ENCODE measurements at regions not wholly inside any gene's neighbourhood (a gene's known extent, or its start where the extent isn't known, plus 50 kb on each side); places are given as distances from the start of the nearest gene placed in this dataset.

- Histone ChIP-seq H3K23ac (ENCODE audit: low read depth, low read length) (no peak overlapping the region), H3K9ac (ENCODE audit: low read depth, low read length) (no peak overlapping the region), H3K79me1 (ENCODE audit: low read depth in 1 of 2, low read length in 2 of 2) (no peaks in the 10 kb centered on the region), H2BK120ac (ENCODE audit: low read depth, low read length) (no peak overlapping the region), H3K4ac (ENCODE audit: low read depth, low read length) (no peak overlapping the region), H4K20me1 (ENCODE audit: insufficient read depth, low read length) (no peaks in the 10 kb centered on the region), H3K14ac (replicated peaks; ENCODE audit: low read depth, low read length) (no peak overlapping the region), H3K4me1 (ENCODE audit: control insufficient read depth, insufficient read depth, low read length) (no peaks in the 10 kb centered on the region), H3K56ac (ENCODE audit: extremely low read depth, insufficient read depth, low read length) (no peak overlapping the region), H2AK5ac (ENCODE audit: low read depth, low read length) (no peak overlapping the region), H3K27ac (ENCODE audit: insufficient read depth, low read length) (no peak overlapping the region), H4K5ac (ENCODE audit: low read depth, low read length) (no peak overlapping the region), H3K18ac (ENCODE audit: low read depth, low read length) (no peak overlapping the region), H2AK9ac (replicated peaks; ENCODE audit: low read depth, low read length, poor library complexity) (no peak overlapping the region), H3K27me3 (ENCODE audit: control insufficient read depth, insufficient read depth, low read length) (no peaks in the 10 kb centered on the region), H3K36me3 (ENCODE audit: control insufficient read depth, insufficient read depth, low read length) (no peaks in the 10 kb centered on the region), H3K4me3 (ENCODE audit: insufficient read depth, low read depth, low read length) (no peak overlapping the region), H2BK5ac (ENCODE audit: low read depth, low read length, poor library complexity, severe bottlenecking) (no peak overlapping the region), H3K4me2 (ENCODE audit: low read depth, low read length) (no peak overlapping the region), H3K9me3 (ENCODE audit: control insufficient read depth, insufficient read depth, low read length) (no peaks in the 10 kb centered on the region; the same call in 1 of the 2 replicates), H3K9me1 (ENCODE audit: insufficient read depth, low read length) (no peaks in the 10 kb centered on the region), H2AFZ (replicated peaks; ENCODE audit: low read length, poor library complexity) (no peak overlapping the region), H4K8ac (ENCODE audit: low read depth in 2 of 2, low read length in 2 of 2) (no peak overlapping the region), H2BK20ac (ENCODE audit: low read depth, low read length) (no peak overlapping the region), H4K91ac (ENCODE audit: insufficient read depth, low read depth, low read length) (no peak overlapping the region), H2BK15ac (ENCODE audit: low read depth, low read length) (no peak overlapping the region)
- in situ Hi-C loops (cut with MboI; ENCODE audit: low sequenced_read_pairs): no loop called here
- no peak for DNase-seq
- ChIA-PET POLR2A (ENCODE audit: unreplicated experiment) (no interaction called here), CTCF (no interaction called here)
- WGBS, 2 experiments (ENCODE audit: extremely low coverage in 2 of 2, insufficient read length in 1 of 2): 17% methylated on average over 2 of the region's 7 CpGs; no CpG with 5 or more reads in 1 of the 2 experiments
- dilution Hi-C loops (cut with HindIII; ENCODE audit: low sequenced_read_pairs, unreplicated experiment): no loop called here
- TF ChIP-seq RAD21 (IDR thresholded peaks at IDR 0.05; ENCODE audit: low read length) (no peak), MXI1 (IDR thresholded peaks at IDR 0.05; ENCODE audit: borderline replicate concordance, low read depth, low read length) (no peak), NFE2L2 (IDR thresholded peaks at IDR 0.05; ENCODE audit: low read depth, low read length) (no peak), RCOR1 (IDR thresholded peaks at IDR 0.05; ENCODE audit: insufficient replicate concordance, low read length) (no peak), BHLHE40 (IDR thresholded peaks at IDR 0.05; ENCODE audit: low read depth, low read length) (no peak)
- intact Hi-C loops (cut with micrococcal nuclease): no loop called here
- BruUV-seq (replicated peaks): no TSS peak
- no peak for ATAC-seq (ENCODE audit: low read depth)
These were observed 432.2 kb upstream of the ZNF507 start for GRCh38 chr19:31913103-31913661.

Measured in IMR-90 (cell line).